ENCODE measurements at regions not wholly inside any gene's neighbourhood (a gene's known extent, or its start where the extent isn't known, plus 50 kb on each side); places are given as distances from the start of the nearest gene placed in this dataset.

DNA sequence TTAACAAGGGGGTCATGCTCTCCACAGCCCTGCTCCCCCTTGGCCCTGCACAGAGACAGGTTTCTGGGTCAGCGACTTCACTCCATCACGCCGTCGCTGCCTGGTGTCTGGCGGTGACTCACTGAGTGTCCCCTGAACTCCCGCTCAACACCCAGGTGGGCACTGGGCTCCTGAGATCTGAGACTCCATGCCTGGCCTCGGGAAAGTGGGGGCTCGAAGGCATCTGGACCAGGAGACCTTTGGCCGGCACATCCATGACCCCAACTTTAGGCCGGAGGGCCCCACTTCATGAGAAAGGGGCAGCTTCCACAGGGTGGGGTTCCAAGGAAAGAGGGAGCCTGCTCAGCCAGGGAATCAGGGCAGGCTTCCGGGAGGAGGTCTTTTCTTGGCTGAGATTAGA, 79.3 kb upstream of the PRR5 start:
- CTCF ChIA-PET, result no interaction called here
- H3K27ac ChIP-seq (ENCODE audit: control insufficient read depth, insufficient read depth), result no peak overlapping the region
- POLR2A ChIA-PET, result no interaction called here
- H3K4me2 ChIP-seq (ENCODE audit: control insufficient read depth, insufficient read depth), result no peak overlapping the region
- BruUV-seq (replicated peaks), result no TSS peak
- in situ Hi-C loops (cut with MboI), result loop anchor here (5.0 to 10.0 kb wide), 2 partner anchors 625 to 1228 kb away; no protein-coding TSS in a partner anchor
- H3K4me3 ChIP-seq, result no peak overlapping the region
- H3K36me3 ChIP-seq (ENCODE audit: control insufficient read depth in 2 of 2, insufficient read depth in 2 of 2, low read length in 1 of 2), result no peaks in the 10 kb centered on the region
- intact Hi-C loops (cut with micrococcal nuclease; ENCODE audit: unreplicated experiment), result no loop called here
- H3K9ac ChIP-seq (ENCODE audit: control insufficient read depth, insufficient read depth, low read length), result no peak overlapping the region
- no peaks in the 10 kb centered on the region; a peak in 2 of 4 replicates for H3K27me3 ChIP-seq (replicated peaks in 1 of 2; ENCODE audit: control insufficient read depth in 2 of 2, insufficient read depth in 2 of 2, low read length in 1 of 2)
- FAIRE-seq (no peak), DNase-seq (ENCODE audit: low read depth, low spot score) (no peak), ATAC-seq (no peak)
- no peaks in the 10 kb centered on the region for H3K4me1 ChIP-seq (ENCODE audit: control insufficient read depth, insufficient read depth, low read length)
- H3K79me2 ChIP-seq (ENCODE audit: control insufficient read depth, insufficient read depth, low read length), result no peaks in the 10 kb centered on the region
- H3K9me3 ChIP-seq (replicated peaks; ENCODE audit: control insufficient read depth, insufficient read depth, low read length), result no peaks in the 10 kb centered on the region; the same call in 2 of the 3 replicates
- 51% methylated on average over 11 of the region's 11 CpGs for WGBS (ENCODE audit: insufficient coverage, insufficient replicate concordance, low lambda C conversion rate, missing lambda C conversion rate)
- H4K20me1 ChIP-seq (ENCODE audit: control insufficient read depth, insufficient read depth), result no peaks in the 10 kb centered on the region
- RAD21 ChIA-PET (ENCODE audit: unreplicated experiment), result no interaction called here
- TF ChIP-seq CBX3 (IDR thresholded peaks at IDR 0.05; ENCODE audit: borderline replicate concordance, low read depth), result no peak
- no peak for TF ChIP-seq SMAD5 (IDR thresholded peaks at IDR 0.05; ENCODE audit: low read depth)
- no peak for TF ChIP-seq EP300 (IDR thresholded peaks at IDR 0.05; ENCODE audit: borderline replicate concordance in 1 of 2, control insufficient read depth in 1 of 2, low read depth in 2 of 2, low read length in 2 of 2)
- no peak for TF ChIP-seq NFIC (IDR thresholded peaks at IDR 0.05; ENCODE audit: low read depth, low read length)
- TF ChIP-seq ZNF274 (IDR thresholded peaks at IDR 0.05; ENCODE audit: insufficient read depth, insufficient read length), result no peak
- TF ChIP-seq, protein P1, sequence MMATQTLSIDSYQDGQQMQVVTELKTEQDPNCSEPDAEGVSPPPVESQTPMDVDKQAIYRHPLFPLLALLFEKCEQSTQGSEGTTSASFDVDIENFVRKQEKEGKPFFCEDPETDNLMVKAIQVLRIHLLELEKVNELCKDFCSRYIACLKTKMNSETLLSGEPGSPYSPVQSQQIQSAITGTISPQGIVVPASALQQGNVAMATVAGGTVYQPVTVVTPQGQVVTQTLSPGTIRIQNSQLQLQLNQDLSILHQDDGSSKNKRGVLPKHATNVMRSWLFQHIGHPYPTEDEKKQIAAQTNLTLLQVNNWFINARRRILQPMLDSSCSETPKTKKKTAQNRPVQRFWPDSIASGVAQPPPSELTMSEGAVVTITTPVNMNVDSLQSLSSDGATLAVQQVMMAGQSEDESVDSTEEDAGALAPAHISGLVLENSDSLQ (IDR thresholded peaks at IDR 0.05), result no peak
- no peak for TF ChIP-seq ZNF622 (IDR thresholded peaks at IDR 0.05)
- TF ChIP-seq NR2F1 (conservative IDR thresholded peaks at IDR 0.05), result no peak
- TF ChIP-seq SPI1 (IDR thresholded peaks at IDR 0.05; ENCODE audit: borderline replicate concordance, insufficient read depth, low read depth, low read length), result no peak
- TF ChIP-seq ATF7 (IDR thresholded peaks at IDR 0.05; ENCODE audit: low read depth), result no peak
- TF ChIP-seq RUNX3 (IDR thresholded peaks at IDR 0.05; ENCODE audit: low read length), result no peak
- no peak overlapping the region for H2AFZ ChIP-seq (ENCODE audit: control insufficient read depth, low read depth, low read length)
- SMC1A ChIA-PET (ENCODE audit: uncharacterized antibody, unreplicated experiment), result no interaction called here
